Kidney (tissue), 10 donors: ENCODE measurements at regions not wholly inside any gene's neighbourhood (a gene's known extent, or its start where the extent isn't known, plus 50 kb on each side); places are given as distances from the start of the nearest gene placed in this dataset.
"Not testable (repeated sequence)": the region's sequence is repeated elsewhere in the genome, so short reads cannot be mapped to it uniquely, and the experiment has no call there.

Source experiments
- DNase-seq, 5 donors: peaks; one replicate each; pipeline ENCODE4 v3.0.0-alpha.2; 2013 to 2020
- FAIRE-seq: peaks from 2 replicates; lab custom pipeline; 2012; peaks lifted over from hg19 to GRCh38; lab: Jason Lieb, UNC
- H3K27ac ChIP-seq, 2 donors: one replicate each; pipeline ENCODE4 v1.7.0; 2013; ENCODE audit warnings: low read depth in 2 of 2, low read length in 2 of 2, inconsistent platforms in 1 of 2
- H3K27me3 ChIP-seq: one replicate; pipeline ENCODE4 v1.7.1; 2013; ENCODE audit warnings: low read length, inconsistent platforms; ENCODE audit not compliant: control insufficient read depth, insufficient read depth
- H3K36me3 ChIP-seq, 3 donors: one replicate each; pipeline versions ENCODE4 v1.7.0 to v1.7.1; 2013; ENCODE audit warnings: low read length in 3 of 3, control low read depth in 1 of 3, inconsistent platforms in 1 of 3; ENCODE audit not compliant: insufficient read depth in 3 of 3, control insufficient read depth in 2 of 3
- H3K4me1 ChIP-seq, 3 donors: one replicate each; pipeline versions ENCODE4 v1.7.0 to v1.7.1; 2013; ENCODE audit warnings: low read length in 3 of 3, inconsistent platforms in 1 of 3, low read depth in 1 of 3; ENCODE audit not compliant: control insufficient read depth in 2 of 3, insufficient read depth in 2 of 3
- H3K4me3 ChIP-seq, 3 donors: one replicate each; pipeline versions ENCODE4 v1.7.0 to v1.8.1; 2013; ENCODE audit warnings: low read length in 3 of 3, control low read depth in 1 of 3, inconsistent platforms in 1 of 3
- H3K9ac ChIP-seq, 3 donors: one replicate each; pipeline versions ENCODE4 v1.7.0 to v1.7.1; 2013; ENCODE audit warnings: low read length in 3 of 3, control low read depth in 1 of 3, inconsistent platforms in 1 of 3
- H3K9me3 ChIP-seq, 3 donors: one replicate each; pipeline versions ENCODE4 v1.7.0 to v1.7.1; 2013; ENCODE audit warnings: low read length in 3 of 3, control low read depth in 1 of 3, inconsistent platforms in 1 of 3; ENCODE audit not compliant: control insufficient read depth in 2 of 3, insufficient read depth in 1 of 3
- intact Hi-C: fragments of 100-400 bp; cut with DNase I; formaldehyde crosslinking; loops from one replicate; pipeline ENCODE4 v1.11.1; 2022
- donor health status: control.
- donor health status: control.
- donor health status: DM: yes; HTN: yes; CAD: no.
- donor health status: Normal renal cell carcinoma (clear cell type).

- H3K9me3 ChIP-seq, FAIRE-seq, H3K9ac ChIP-seq, H3K4me3 ChIP-seq, H3K27ac ChIP-seq, H3K36me3 ChIP-seq, DNase-seq, H3K4me1 ChIP-seq, H3K27me3 ChIP-seq, intact Hi-C loops: not testable (repeated sequence)
Observed at GRCh38 chr5:99510237-99510866, 581.5 kb upstream of the CHD1 start.

GRCh38 chr5:99509064-99509463, 580.3 kb upstream of the CHD1 start:
- H3K9ac ChIP-seq, H3K27ac ChIP-seq, FAIRE-seq, intact Hi-C loops, H3K36me3 ChIP-seq, H3K4me1 ChIP-seq, H3K27me3 ChIP-seq, H3K4me3 ChIP-seq, H3K9me3 ChIP-seq, DNase-seq: not testable (repeated sequence)

GRCh38 chr5:99495456-99495855, 566.6 kb upstream of the CHD1 start:
- H3K9me3 ChIP-seq, H3K36me3 ChIP-seq, H3K4me1 ChIP-seq, intact Hi-C loops, H3K27ac ChIP-seq, DNase-seq, H3K9ac ChIP-seq, H3K4me3 ChIP-seq, H3K27me3 ChIP-seq: not testable (repeated sequence)
- peak; percentile 21 for FAIRE-seq

- H3K9ac ChIP-seq, H3K4me1 ChIP-seq, H3K27ac ChIP-seq, H3K4me3 ChIP-seq, intact Hi-C loops, H3K27me3 ChIP-seq, H3K9me3 ChIP-seq, H3K36me3 ChIP-seq, DNase-seq: not testable (repeated sequence)
- peak; percentile 53 for FAIRE-seq
Observed at GRCh38 chr5:99478450-99478849, 549.6 kb upstream of the CHD1 start.

GRCh38 chr5:99473328-99473727, 544.5 kb upstream of the CHD1 start:
- DNase-seq, H3K4me3 ChIP-seq, H3K9me3 ChIP-seq, H3K27ac ChIP-seq, FAIRE-seq, H3K36me3 ChIP-seq, intact Hi-C loops, H3K4me1 ChIP-seq, H3K27me3 ChIP-seq, H3K9ac ChIP-seq: not testable (repeated sequence)

GRCh38 chr5:99471726-99472125, 542.9 kb upstream of the CHD1 start:
- FAIRE-seq, H3K4me1 ChIP-seq, H3K9me3 ChIP-seq, H3K4me3 ChIP-seq, H3K9ac ChIP-seq, H3K36me3 ChIP-seq, intact Hi-C loops, H3K27me3 ChIP-seq, H3K27ac ChIP-seq, DNase-seq: not testable (repeated sequence)

GRCh38 chr5:99471178-99471577, 542.4 kb upstream of the CHD1 start:
- DNase-seq, H3K27ac ChIP-seq, H3K36me3 ChIP-seq, H3K4me1 ChIP-seq, H3K27me3 ChIP-seq, H3K9ac ChIP-seq, H3K4me3 ChIP-seq, H3K9me3 ChIP-seq, intact Hi-C loops, FAIRE-seq: not testable (repeated sequence)

GRCh38 chr5:99470636-99471035, 541.8 kb upstream of the CHD1 start:
- H3K36me3 ChIP-seq, H3K9me3 ChIP-seq, H3K27me3 ChIP-seq, DNase-seq, H3K4me3 ChIP-seq, FAIRE-seq, intact Hi-C loops, H3K9ac ChIP-seq, H3K4me1 ChIP-seq, H3K27ac ChIP-seq: not testable (repeated sequence)
